Choroid plexus epithelial cell (primary cell): ENCODE measurements at regions not wholly inside any gene's neighbourhood (a gene's known extent, or its start where the extent isn't known, plus 50 kb on each side); places are given as distances from the start of the nearest gene placed in this dataset.
"Not testable (repeated sequence)": the region's sequence is repeated elsewhere in the genome, so short reads cannot be mapped to it uniquely, and the experiment has no call there.

Experiments
- DNase-seq: peaks from one replicate; pipeline ENCODE4 v3.0.0-alpha.2; 2010; ENCODE audit warnings: low read depth
- H3K4me3 ChIP-seq: 2 replicates; pipeline ENCODE4 v1.5.1; 2011; ENCODE audit warnings: low read depth, mild to moderate bottlenecking, control low read depth, low read length, moderate library complexity
- TF ChIP-seq, protein P1 (sequence below): conservative IDR thresholded peaks from 2 replicates; pipeline ENCODE4 v1.5.1; 2011; ENCODE audit warnings: low read depth, mild to moderate bottlenecking, control low read depth, inconsistent platforms, low read length, moderate library complexity

DNA sequence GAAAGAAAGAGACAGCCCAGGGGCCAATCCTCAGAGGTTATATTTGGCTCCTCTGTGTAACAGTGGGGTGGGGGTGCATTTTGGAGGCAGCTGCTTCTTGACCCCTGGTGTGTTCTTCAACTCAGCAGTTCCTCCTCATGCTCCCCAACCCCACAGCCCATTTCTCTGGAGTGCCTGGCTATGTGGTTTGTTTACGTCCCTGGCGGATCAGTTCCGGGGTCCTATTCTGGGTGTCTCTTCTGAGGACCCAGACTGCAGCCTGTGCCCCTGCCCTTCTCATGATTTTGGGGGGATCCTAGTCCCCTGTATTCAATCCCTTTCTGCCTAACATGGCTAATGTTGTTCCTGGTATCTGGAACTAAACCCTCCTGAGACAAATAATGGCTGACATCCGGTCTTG is 70.5 kb upstream of the SULF2 start:
- TF ChIP-seq, protein P1, sequence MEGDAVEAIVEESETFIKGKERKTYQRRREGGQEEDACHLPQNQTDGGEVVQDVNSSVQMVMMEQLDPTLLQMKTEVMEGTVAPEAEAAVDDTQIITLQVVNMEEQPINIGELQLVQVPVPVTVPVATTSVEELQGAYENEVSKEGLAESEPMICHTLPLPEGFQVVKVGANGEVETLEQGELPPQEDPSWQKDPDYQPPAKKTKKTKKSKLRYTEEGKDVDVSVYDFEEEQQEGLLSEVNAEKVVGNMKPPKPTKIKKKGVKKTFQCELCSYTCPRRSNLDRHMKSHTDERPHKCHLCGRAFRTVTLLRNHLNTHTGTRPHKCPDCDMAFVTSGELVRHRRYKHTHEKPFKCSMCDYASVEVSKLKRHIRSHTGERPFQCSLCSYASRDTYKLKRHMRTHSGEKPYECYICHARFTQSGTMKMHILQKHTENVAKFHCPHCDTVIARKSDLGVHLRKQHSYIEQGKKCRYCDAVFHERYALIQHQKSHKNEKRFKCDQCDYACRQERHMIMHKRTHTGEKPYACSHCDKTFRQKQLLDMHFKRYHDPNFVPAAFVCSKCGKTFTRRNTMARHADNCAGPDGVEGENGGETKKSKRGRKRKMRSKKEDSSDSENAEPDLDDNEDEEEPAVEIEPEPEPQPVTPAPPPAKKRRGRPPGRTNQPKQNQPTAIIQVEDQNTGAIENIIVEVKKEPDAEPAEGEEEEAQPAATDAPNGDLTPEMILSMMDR: no peak
- no peak overlapping the region for H3K4me3 ChIP-seq
- no peak for DNase-seq

DNA sequence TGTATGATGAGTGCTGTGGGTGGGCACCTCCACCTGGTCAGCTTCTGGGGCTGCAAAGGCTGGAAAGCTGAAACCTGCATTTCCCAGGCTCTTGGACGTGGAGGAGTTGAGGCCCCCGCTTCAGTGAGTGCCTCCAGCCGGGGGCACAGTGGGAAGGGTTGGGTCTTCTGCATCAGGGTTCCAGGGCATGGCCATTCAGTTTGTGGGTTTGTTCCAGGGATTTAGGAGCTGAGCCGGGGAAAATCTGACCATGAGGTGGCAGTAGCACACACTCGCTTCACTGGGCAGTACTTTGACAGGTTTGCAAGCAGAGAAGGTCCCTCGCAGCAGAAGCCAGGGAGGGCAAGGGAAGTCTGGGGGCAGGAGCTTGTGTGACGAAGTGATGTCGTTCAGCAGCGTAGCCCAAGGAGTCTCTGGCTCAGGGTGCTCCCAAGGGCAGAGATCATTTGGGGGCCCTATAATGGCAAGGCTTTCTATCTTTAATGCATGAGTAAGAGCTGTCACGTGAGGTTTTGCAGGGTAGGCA is 69.5 kb upstream of the SULF2 start:
- no peak overlapping the region for H3K4me3 ChIP-seq
- TF ChIP-seq, protein P1: peak; percentile 80
- DNase-seq: peak; percentile 81

DNA sequence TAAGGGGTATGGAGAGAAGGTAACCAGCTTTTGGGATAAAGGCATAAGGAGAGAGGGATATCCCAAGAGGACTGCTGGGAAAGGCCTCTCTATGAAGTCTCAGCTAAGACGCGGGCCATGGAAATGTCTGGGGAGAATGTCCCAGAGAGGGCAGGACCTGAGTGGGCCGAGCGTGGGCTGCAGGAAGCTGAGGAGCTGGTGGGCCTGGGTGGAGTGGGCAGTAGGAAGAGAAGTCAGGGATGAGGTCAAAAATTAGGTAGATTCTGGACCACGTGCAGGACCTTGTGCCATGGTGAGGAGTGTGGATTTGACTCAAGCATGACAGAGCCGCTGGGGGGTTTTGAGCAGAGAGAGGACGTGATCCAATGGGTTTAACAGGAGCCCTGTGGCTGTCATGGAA is 66.5 kb upstream of the SULF2 start:
- no peak for DNase-seq
- TF ChIP-seq, protein P1: no peak
- no peak overlapping the region for H3K4me3 ChIP-seq

DNA sequence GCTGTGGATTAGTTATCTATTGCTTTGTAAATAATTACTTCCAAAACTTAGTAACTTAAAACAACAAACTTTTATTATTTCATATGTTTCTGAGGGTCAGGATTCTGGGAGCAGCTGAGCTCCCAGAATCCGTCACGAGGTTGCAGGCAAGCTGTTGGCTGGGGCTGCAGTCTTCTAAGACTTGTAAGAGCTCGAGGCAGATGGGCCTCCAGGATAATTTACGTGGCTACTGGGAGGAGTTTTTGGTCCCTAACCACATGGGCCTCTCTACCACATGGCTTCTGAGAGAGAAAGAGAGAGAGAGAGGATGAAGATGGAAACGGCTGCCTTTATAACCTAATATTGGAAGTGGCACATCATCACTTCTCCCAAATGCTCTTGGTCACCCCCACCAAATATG is 64.9 kb upstream of the SULF2 start:
- DNase-seq: no peak
- no peak overlapping the region for H3K4me3 ChIP-seq
- TF ChIP-seq, protein P1: no peak

DNA sequence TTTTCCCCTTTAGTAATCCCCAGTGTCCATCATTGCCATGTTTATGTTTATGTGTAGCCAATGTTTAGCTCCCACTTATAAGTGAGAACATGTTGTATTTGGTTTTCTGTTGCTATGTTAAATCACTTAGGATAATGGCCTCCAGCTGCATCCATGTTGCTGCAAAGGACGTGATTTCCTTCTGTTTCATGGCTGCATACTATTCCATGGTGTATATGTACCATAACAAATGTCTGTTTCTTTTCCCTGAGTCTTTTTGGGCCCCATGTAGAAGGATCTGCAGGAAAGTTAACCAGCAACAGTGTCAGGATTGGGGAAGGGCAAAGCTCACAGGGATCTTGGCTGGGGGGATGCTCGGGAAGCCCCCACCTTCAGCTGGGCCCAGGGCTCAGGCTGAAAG is 64.3 kb upstream of the SULF2 start:
- H3K4me3 ChIP-seq: no peak overlapping the region
- no peak for DNase-seq
- TF ChIP-seq, protein P1: no peak

DNA sequence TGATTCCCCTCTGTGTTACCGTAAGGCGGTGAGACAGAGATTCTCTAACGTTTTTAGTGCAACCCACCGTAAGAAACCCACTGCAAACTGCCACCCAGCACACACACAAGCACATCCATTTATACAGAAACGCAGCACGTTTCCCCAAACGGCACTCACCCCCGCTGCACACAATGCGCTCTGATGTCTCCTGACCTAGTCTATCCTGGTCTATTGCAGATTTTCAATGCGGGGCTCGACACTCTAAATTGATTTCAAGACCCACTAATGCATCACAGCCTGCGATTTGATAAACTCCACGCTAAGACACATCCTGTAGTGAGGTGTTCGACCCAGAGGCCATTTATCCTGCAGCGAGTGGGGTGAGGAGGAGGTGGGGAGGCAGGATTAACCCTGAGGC is 63.7 kb upstream of the SULF2 start:
- DNase-seq: no peak
- no peak overlapping the region for H3K4me3 ChIP-seq
- TF ChIP-seq, protein P1: no peak

DNA sequence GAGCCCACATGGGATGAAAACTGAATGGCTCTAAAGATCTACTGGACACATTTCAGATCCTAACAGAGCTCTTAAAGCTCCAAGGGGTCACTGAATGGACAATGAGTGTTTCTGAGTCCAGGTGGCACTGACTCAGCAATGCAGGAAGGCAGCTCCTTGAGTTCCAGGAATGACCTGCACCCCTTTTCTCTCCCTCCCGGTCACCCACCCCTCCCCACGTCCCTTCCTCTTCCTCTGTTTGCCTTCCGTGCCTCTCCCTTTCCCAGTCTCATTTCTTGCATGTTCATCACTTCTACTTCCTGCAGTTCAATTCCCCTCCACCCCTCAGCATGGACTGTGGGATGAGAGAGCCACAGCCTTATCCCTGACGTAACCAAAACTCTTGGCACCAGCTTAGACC is 63.3 kb upstream of the SULF2 start:
- H3K4me3 ChIP-seq, DNase-seq: not testable (repeated sequence)
